NCI-H2029 (cell line): ENCODE measurements at regions not wholly inside any gene's neighbourhood (a gene's known extent, or its start where the extent isn't known, plus 50 kb on each side); places are given as distances from the start of the nearest gene placed in this dataset.
"Not testable (repeated sequence)": the region's sequence is repeated elsewhere in the genome, so short reads cannot be mapped to it uniquely, and the experiment has no call there.

Source experiments
- DNase-seq: peaks from one replicate; lab custom pipeline; 2025; lab: John Stamatoyannopoulos, UW

DNA sequence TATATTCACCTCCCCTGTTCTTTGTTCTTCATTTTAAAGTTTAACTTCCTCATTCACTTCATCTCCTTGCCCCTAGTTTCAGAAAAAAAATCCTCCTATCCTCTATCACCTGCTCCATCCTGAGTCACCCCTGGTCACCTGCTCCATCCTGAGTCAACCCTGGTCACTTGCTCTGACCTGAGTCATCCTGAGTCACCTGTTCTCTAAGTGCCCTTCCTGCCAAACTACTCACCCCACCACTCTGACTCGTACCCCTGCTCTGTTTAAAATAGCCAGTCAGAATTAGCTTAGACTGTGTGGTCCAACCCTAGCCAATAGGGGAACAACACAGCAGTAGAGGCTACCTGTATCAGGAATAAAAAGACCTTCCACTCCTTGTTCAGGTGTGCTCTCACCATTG, 716.9 kb downstream of the ZBBX start:
- DNase-seq, result no peak

DNA sequence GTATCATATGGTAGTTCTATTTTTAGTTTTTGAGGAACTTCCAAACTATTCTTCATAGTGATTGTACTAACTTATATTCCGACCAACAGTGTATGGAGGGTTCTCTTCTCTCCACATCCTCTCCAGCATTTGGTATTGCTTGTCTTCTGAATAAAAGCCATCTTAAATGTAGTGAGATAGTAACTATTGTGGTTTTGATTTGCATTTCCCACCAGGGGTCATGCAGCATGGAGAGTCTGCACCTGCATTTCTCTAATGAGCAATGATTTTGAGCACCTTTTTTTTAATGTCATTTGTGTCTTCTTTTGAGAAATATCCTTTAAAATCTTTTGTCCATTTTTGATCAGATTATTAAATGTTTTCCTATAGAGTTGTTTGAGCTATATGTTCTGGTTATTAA, 718.5 kb downstream of the ZBBX start:
- no peak for DNase-seq

DNA sequence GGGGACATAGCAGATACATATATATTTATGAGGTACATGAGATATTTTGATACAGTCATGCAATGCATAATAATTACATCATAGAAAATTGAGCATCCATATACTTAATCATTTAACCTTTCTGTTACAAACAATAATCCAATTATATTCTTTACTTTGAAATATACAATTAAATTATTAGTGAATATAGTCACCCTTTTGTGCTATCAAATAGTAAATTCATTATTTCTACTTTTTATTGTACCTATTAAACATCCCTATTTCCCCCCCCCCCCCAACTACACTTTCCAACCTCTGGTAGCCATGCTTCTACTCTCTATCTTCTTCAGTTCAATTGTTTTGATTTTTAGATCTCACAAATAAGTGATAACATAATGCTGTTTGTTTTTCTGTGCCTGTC, 719.1 kb downstream of the ZBBX start:
- no peak for DNase-seq

DNA sequence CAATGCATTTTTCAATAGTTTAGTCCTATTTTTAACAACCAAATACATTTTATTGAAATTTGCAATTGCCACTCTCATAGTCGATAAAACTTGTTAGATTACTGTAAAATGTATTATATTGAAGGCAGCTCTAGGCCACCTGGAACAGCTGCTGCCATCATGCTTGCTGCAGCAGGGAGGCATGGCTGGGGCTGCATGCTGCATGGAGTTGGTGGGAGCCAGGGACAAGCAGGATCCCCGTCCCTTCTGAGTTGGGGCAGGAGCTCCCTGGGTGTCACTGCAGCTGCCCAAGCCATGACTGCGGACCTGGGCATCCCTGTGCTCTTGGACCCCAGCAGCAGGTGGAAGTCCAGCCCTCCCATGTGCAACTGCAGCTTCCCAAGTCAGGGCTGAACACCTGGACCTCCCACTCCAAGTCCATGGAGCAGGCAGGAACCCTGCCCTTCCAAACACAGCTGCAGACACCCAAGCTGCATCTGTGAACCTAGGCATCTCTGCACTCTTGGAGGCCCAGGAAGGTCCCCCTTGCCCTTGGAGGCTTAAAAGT, 742.0 kb downstream of the ZBBX start:
- DNase-seq, result no peak

DNA sequence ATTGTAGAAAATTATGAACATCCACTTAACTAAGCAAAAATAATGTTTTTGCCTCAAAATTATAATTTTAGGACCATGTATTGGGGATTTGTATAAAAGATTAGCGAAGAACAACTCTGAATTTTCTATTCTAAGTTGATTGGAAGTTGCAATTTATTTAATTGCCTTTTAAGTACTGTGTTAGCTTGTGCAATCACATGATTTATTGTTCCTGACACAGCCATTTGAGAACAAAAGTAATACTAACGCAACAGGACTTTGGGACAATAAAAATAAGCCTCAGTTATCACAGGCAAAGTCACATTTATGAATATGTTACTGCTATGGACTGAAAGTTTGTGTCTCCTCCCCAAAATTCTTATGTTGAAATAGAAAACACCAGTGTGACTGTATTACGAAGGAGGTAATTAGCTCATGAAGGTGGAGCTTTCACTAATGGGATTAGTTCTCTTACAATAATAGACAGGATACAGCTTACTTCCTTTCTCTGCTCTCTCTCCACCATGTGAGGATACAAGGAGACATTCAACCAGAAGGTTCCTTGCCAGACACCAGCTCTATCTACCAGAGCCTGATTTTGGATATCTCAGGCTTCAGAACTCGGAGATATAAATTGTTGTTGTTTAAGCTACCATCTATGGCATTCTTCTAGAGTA, 745.9 kb downstream of the ZBBX start:
- DNase-seq, result no peak

DNA sequence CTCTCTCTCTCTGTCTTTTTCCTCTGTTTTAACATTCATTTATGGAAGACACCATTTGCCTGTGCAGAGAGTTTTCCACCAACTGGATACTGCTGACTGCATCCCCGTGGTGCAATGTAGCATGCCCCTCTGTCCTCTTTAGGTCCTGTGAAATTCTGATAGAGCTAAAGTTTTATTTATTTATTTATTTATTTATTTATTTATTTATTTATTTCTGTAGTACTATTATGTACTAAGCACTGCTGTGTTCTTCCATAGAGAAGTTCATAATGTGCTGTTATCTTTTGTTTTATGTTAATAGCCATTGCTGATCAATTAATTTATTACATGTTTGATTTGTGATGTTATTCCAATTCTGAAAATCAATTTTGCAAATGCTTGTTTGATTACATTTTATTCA, 749.9 kb downstream of the ZBBX start:
- no peak for DNase-seq

DNA sequence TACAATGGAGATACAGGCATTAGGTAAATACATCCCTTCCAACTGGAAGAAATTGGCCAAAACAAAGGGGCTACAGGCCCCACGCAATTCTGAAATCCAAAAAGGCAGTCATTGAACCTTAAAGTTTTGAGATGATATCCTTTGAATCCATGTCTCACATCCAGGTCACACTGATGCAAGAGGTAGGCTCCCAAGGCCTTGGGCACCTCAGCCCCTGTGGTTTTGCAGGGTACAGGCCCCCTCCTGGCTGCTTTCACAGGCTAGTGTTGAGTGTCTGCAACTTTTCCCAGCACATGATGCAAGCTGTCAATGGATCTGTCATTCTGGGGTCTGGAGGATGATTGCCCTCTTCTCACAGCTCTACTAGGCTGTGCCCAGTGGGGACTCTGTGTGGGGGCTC, 766.7 kb downstream of the ZBBX start:
- DNase-seq, result no peak

DNA sequence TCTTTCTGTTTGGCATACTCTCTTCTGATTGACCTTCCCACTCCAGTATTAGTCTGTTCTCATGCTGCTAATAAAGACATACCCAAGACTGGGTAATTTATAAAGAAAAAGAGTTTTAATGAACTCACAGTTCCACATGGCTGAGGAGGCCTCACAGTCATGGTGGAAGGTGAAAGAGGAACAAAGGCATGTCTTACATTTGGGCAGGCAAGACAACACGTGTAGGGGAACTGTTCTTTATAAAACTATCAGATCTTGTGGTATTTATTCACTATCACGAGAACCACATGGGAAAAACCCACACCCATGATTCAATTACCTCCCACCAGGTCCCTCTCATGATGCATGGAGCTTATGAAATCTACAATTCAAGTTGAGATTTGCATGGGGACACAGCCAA, 767.3 kb downstream of the ZBBX start:
- not testable (repeated sequence) for DNase-seq

DNA sequence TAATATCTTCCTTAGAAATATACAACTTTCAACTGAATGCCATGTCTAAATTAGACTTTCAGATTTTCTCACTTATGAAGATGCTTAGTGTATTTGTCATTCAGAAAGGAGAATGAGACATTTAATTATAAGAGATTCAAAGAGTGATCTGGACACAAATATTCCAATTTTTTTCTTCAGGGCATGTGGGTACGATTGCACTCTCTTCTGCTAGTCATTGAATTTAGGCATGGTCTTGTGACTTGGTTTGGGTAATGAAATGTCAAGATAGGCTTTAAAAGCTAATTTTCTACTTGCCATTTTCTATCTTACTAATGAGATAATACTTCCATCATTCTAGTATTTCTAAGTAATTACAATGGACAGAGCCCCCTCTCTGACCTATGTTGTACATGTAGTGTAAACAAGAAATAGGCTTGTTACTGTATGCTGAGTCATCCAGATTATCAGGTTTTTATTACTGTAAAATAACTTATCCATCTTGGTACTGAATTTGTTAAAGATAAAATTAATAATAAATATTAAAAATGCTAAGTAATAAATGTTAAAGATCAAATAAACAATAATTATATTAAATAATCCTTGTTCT, 770.8 kb upstream of the BCHE start:
- no peak for DNase-seq

DNA sequence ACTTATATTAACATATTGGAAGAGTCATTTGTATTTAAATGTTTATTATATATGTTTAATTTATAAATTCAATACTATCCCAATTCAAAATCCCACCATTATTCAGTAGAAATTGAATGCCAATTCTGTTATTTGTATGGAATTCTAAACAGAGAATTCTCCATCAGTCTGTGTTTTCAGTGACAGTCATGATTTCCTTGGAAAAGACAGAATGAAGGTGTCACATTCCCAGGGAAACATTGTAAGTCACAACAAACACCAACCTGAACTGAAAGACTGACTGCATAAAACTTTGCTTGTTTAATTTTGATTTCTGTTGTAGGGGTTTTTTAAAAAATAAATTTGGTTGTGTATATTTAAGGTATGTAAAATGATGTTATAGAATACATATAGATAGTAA, 769.8 kb upstream of the BCHE start:
- no peak for DNase-seq

DNA sequence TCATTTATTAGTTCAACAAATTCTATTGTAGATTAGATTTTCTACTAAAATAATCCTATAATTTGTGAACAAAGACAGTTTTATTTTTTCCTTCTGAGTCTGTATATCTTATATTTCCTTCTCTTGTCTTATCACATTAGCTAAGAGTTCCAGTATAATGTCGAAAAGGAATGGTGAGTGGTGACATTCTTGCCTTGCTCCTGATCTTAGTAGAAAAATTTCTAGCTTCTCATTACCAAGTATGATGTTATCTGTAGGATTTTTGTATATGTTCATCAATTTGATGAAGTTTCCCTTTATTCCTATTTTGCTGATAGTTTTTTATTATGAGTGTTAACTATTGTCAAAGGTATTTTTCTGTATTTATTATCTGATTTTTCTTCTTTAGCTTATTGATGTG, 756.6 kb upstream of the BCHE start:
- DNase-seq, result no peak

DNA sequence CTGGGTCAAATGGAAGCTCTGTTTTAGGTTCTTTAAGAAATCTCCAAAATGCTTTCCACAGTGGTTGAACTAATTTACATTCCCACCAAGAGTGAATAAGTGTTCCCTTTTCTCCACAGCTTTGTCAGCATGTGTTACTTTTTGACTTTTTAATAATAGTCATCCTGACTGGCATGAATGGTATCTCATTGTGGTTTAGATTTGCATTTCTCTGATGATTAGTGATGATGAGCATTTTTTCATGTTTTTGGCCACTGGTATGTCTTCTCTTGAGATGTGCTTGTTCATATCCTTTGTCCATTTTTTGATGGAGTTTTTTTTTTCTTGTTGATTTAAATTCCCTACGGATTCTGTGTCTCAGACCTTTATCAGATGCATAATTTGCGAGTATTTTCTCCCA, 745.0 kb upstream of the BCHE start:
- no peak for DNase-seq

DNA sequence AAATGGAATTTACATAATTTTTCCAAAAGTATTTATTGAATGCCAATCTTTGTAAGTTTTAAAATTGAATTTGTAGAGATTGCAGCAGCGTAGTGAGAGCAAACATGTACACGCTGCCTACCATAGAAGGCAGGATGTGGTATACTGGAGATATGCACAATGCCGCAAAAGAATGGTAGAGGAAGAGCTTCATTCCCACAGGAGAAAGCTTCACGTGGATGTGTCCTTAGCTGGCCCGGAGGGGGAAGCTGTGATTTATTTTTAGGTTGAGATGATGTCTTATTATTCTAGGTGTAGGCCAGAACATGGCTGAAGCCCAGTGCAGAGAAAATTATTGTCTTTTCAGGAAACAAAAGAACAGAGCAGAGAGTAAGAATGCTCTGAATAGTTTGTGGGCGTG, 743.3 kb upstream of the BCHE start:
- DNase-seq, result no peak

DNA sequence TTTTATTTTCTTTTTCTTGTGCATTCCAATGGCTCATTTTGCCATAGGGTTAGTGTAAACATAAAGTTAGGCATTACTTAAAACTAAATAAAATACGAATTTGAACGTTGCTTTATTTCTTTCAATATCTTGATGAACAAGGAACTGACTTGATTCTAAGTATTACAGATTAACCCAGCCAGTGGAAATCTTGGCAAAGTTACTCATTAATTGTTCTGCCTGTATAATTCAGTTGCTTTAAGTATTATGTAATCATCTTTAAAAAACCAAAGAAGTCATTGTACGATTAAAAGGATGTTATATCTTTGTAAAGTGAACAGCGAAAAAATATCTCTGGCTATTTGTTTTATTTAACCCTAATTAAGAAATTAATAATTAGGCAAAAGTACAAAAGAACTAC, 737.9 kb upstream of the BCHE start:
- DNase-seq, result no peak

DNA sequence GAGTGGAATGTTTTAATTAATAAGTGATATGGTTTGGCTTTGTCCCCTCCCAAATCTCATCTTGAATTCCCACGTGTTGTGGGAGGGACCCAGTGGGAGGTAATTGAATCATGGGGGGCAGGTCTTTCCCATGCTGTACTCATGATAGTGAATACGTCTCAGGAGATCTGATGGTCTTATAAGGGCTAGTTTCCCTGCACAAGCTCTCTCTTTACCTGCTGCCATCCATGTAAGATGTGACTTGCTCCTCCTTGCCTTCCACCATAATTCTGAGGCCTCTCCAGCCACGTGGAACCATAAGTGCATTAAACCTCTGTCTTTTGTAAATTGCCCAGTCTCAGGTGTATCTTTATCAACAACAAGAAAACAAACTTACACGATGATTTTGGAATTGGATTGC, 734.5 kb upstream of the BCHE start:
- not testable (repeated sequence) for DNase-seq

DNA sequence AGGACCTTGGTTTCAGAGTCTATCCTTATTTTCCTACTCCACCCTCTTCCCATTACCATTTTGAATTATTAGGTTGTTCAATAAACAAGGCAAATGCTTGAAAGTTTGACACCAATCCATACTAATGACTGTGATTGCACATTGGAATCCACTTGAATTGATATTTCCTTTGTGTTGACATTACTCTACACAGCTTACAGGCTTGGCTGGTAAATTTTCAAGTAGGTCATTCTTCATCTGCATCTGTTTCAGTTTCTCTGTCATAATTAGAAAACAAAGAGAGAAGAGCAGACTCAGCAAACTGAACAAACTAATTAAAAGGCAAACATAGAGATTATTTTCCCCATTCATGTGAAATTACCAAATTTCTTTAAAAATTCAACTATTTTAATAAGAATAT, 732.9 kb upstream of the BCHE start:
- no peak for DNase-seq

DNA sequence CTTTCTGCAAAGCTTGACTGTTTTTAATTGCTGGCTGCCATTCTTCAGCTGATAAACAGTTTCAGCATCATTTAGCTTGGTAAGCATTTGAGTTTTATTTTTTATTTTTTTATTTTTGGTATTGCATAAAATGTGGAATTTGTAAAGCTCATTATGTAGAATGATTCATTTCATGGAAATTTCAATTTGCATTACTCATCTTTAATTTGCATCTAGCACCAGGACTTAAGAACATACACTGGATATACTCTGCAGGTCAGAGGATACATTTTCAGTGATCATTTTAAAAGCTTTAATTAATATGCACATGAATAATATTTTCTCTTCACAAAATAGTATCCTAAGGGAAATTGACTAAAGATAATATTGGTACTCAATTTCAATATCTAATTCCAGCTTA, 732.4 kb upstream of the BCHE start:
- DNase-seq, result no peak

DNA sequence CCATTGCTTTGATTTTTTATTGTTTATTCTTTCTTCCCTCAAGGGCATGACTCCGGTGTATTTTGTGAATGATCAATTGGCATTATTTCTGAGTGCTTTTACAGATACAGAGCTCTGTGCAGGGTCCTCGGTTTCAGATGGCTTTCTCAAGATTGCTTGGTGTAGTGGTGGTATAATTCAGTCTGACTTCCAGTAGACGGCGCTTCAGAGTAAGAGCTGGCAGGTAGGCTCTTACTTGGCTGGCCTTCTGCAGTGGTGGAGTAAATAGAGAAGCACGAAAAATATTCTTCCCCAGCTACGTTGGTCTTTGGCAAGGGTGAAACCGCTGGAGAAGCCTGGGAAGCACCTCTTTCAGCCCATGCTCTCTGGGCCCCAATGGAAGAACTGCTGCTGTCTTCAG, 723.0 kb upstream of the BCHE start:
- DNase-seq, result no peak

DNA sequence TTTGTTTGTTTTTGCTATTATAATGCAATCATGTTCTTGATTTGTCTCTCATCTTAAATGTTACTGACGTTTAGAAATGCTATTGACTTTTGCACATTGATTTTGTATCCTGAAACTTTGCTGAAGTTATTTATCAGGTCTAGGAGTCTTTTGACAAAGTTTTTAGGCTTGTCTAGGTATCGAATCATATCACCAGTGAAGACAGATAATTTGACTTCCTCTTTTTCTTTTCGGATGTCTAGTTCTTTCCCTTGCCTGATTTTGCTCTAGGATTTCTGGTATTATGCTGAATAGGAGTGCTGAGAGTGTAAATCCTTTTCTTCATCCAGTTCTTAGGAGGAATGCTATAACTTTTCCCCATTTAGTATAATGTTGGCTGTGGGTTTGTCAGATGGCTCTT, 719.7 kb upstream of the BCHE start:
- no peak for DNase-seq

DNA sequence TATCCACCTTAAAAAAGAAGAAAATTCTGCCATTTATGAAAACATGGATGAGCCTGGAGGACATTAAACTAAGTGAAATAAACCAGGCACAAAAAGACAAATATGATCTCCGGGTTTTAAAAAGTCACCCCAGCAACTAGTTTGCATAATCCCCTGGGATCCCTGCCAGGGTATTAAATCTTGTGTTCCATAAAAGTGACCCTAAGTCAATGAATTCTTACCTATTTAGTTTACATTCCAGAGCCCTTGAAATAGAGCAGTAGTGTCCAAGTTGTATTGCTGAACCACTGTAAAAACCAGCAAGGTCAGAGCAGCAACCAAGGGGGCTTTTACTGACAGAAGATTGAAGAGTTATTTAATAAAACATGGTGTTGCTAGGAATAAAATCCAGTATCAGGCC, 716.8 kb upstream of the BCHE start:
- no peak for DNase-seq

DNA sequence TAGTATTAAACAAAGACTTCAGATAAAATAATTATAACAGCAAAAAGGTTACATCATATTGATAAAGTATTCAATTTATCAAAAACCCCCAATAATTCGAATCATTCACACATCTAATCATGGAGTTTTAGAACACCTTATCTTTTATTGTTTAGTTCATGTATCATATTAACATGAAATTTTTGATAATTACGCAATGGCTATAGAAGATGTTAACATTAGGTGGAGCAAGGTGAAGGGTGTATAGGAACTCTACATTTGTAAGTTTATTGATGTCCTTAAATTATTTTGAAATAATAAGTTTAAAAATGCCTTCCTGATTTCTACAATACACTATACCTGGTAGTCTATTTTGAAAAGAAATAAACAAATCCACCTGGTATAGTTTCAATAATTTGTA, 696.5 kb upstream of the BCHE start:
- DNase-seq, result no peak

DNA sequence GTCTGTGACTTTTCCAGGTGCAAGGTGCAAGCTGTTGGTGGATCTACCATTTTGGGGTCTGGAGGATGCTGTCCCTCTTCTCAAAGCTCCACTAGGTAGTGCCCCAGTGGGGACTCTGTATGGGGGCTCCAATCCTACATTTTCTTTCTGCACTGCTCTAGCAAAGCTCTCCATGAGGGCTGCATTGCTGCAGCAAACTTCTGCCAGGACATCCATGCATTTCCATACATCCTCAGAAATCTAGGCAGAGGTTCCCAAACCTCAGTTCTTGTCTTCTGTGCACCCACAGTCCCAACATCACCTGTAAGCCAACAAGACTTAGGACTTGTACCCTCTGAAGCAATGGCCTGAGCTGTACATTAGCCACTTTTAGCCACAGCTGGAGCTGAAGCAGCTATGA, 694.5 kb upstream of the BCHE start:
- DNase-seq, result no peak

DNA sequence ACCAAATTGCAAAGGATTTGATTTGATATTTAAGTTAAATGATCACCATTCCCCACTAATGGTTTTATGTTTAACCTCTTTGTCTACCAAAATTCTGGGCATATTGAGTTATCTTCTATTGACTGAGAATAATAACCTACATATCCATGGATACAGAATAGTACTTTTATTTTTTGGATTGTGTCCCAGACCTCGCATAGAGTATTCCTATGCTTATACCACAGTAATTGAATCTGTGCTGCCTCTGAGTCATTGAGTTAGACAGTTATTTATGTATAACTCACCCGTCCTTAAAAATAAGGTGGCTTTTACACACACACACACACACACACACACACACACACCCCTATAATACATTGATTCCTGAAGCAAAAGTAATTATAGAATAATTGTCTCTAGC, 690.1 kb upstream of the BCHE start:
- no peak for DNase-seq

DNA sequence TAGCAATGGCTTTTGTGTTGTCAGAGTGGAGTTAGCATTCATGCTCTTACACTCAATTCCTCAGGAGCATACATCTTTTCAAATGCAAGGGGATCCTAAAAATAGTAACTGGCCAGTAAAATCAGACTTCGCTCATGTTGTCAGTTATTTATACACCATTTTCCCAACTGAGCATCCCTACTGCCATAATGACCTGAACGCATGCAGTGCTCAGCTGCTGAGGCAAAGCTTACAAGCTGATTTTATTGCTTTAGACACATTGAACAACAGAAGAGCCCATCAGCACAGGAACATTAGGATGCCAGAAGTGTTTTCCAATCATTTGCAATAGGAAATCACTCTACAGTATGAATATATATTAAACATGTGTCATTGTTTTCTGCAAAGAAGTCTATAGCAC, 689.7 kb upstream of the BCHE start:
- DNase-seq, result no peak
